Skeletal muscle tissue (tissue), 3 donors: ENCODE measurements at regions not wholly inside any gene's neighbourhood (a gene's known extent, or its start where the extent isn't known, plus 50 kb on each side); places are given as distances from the start of the nearest gene placed in this dataset.

Experiments
- H3K27ac ChIP-seq: one replicate; pipeline ENCODE4 v1.7.0; 2013; ENCODE audit warnings: mild to moderate bottlenecking, low read depth, low read length, inconsistent platforms
- H3K27me3 ChIP-seq, 3 donors: one replicate each; pipeline ENCODE4 v1.7.0; 2013; ENCODE audit warnings: low read length in 3 of 3; ENCODE audit not compliant: control insufficient read depth in 3 of 3, insufficient read depth in 3 of 3
- H3K36me3 ChIP-seq, 3 donors: one replicate each; pipeline ENCODE4 v1.7.0; 2013; ENCODE audit warnings: low read length in 3 of 3; ENCODE audit not compliant: control insufficient read depth in 3 of 3, insufficient read depth in 3 of 3
- H3K4me1 ChIP-seq, 3 donors: one replicate each; pipeline ENCODE4 v1.7.0; 2013; ENCODE audit warnings: low read length in 3 of 3, mild to moderate bottlenecking in 3 of 3; ENCODE audit not compliant: control insufficient read depth in 3 of 3, insufficient read depth in 3 of 3
- H3K4me3 ChIP-seq, 3 donors: one replicate each; pipeline ENCODE4 v1.7.0; 2013; ENCODE audit warnings: low read length in 3 of 3
- H3K9ac ChIP-seq, 3 donors: one replicate each; pipeline ENCODE4 v1.7.0; 2013; ENCODE audit warnings: low read length in 3 of 3, mild to moderate bottlenecking in 3 of 3, moderate library complexity in 2 of 3, low read depth in 1 of 3
- H3K9me3 ChIP-seq, 3 donors: one replicate each; pipeline ENCODE4 v1.7.0; 2013; ENCODE audit warnings: low read length in 3 of 3; ENCODE audit not compliant: control insufficient read depth in 3 of 3
- donor health status: Osteomylitis.

DNA sequence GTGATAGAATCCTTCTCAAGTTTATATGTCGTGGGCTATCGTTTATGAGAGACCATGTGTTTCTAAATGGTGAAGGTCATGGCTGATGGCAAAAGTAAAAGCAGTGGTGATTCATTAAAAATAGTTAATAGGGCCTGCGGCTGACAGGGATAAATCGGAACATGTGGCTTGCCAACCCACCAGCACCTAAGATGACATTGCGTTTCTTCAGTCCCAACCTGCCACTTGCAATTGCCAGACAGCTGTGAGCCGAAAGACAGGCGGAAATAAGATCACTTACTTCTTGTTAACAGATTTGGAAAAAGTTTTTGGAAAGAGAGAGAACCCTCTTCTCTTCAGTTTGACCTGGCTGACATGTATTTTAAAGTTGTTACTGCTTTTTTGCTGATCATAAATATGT lies 131.5 kb upstream of the MPPED2 start:
- Histone ChIP-seq H3K9ac (no peak overlapping the region), H3K9me3 (no peaks in the 10 kb centered on the region), H3K4me1 (no peaks in the 10 kb centered on the region)

DNA sequence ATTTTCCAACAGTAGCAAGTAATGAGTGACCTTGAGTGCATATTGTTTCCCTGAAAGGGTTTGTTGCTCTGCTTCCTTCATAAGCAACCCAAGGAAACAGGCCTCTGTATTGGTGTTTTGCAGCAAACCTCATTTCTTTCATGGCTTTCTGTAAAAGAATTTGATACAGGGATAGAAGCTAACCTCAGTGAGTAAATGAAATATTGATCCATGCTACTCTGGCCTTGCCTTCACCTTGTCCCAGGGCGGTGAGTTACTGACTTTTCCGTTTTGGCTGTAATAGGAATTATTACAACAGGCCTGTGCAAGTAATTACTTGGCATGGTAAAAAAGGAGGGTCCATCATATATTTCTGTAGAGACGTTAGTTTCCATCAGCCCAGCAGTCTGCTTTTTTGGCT lies 130.9 kb upstream of the MPPED2 start:
- no peak overlapping the region for H3K27ac ChIP-seq
- no peaks in the 10 kb centered on the region for H3K9me3 ChIP-seq
- H3K4me1 ChIP-seq = no peaks in the 10 kb centered on the region
- H3K36me3 ChIP-seq = no peaks in the 10 kb centered on the region
- no peak overlapping the region for H3K4me3 ChIP-seq
- H3K27me3 ChIP-seq = no peaks in the 10 kb centered on the region
- no peak overlapping the region for H3K9ac ChIP-seq

More for the DNA sequence above, 131.5 kb upstream of the MPPED2 start:
- H3K27me3 ChIP-seq = no peaks in the 10 kb centered on the region
- H3K27ac ChIP-seq = no peak overlapping the region
- no peaks in the 10 kb centered on the region for H3K36me3 ChIP-seq
- H3K4me3 ChIP-seq = no peak overlapping the region

- no peak overlapping the region for H3K9ac ChIP-seq
- H3K9me3 ChIP-seq = no peaks in the 10 kb centered on the region
- no peaks in the 10 kb centered on the region for H3K36me3 ChIP-seq
- no peak overlapping the region for H3K4me3 ChIP-seq
- H3K27me3 ChIP-seq = no peaks in the 10 kb centered on the region
- no peak overlapping the region for H3K27ac ChIP-seq
- no peaks in the 10 kb centered on the region for H3K4me1 ChIP-seq
Measured at GRCh38 chr11:30712749-30713148, 126.6 kb upstream of the MPPED2 start.

GRCh38 chr11:30710221-30710620 lies 124.1 kb upstream of the MPPED2 start:
- Histone ChIP-seq H3K9ac (no peak overlapping the region), H3K27ac (no peak overlapping the region), H3K4me3 (no peak overlapping the region), H3K27me3 (no peaks in the 10 kb centered on the region), H3K4me1 (no peaks in the 10 kb centered on the region), H3K36me3 (no peaks in the 10 kb centered on the region), H3K9me3 (no peaks in the 10 kb centered on the region)

DNA sequence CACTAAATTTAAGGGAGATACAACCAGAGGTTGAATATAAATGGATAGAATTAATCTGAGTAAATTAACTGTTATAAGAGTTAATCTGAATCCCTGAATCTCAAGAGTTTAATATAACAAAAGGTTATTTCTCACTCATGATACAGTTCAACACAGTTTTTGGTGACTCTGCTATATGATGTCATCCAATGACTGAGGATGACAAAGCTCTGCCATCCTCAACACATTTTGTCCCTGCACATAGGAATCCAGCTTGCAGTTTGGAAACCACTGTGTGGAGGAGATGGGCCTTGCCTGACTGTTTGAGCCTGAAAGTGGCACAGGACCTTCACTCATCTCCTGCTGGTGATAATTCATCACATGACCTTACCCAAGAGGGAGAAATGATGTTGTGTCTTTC lies 121.0 kb upstream of the MPPED2 start:
- Histone ChIP-seq H3K9me3 (no peaks in the 10 kb centered on the region), H3K4me3 (no peak overlapping the region), H3K9ac (no peak overlapping the region), H3K4me1 (no peaks in the 10 kb centered on the region), H3K36me3 (no peaks in the 10 kb centered on the region), H3K27ac (no peak overlapping the region), H3K27me3 (no peaks in the 10 kb centered on the region)

DNA sequence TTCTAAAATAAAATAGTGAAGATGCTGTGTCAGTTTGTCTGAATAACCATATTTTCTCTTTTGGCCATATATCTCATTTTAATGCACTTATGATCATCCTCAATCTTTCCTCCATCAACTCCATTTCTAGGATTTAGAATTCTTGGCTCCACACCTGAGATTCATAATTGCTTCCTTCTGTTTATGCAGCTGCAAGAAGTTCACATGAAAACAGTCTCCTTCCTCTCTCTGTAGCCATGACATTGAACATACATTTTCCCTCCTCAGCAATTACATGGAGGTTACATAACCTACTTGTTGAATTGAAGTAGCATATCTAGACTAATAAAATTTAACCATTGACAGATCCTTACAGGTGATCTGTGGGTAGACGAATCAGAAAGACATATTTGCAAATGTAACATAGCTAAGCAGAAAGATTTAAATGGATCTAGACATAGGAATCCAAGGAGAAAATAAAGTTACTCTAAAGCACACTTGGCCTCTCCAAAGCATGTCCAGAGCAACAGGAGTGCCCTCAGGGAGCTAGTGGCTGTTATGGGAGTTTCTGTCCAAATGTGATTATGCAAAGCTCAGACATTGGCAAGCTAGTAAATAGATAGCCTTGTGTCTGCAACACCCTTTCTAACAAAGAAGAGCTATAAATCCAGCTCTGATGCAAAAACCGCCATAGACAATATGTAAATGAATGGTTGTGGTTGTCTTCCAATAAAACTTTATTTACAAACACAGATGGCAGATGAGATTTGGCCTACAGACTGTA lies 119.9 kb upstream of the MPPED2 start:
- no peak overlapping the region for H3K4me3 ChIP-seq
- no peaks in the 10 kb centered on the region for H3K36me3 ChIP-seq
- no peaks in the 10 kb centered on the region for H3K27me3 ChIP-seq
- no peaks in the 10 kb centered on the region for H3K9me3 ChIP-seq
- no peaks in the 10 kb centered on the region for H3K4me1 ChIP-seq
- no peak overlapping the region for H3K9ac ChIP-seq
- no peak overlapping the region for H3K27ac ChIP-seq

- no peaks in the 10 kb centered on the region for H3K36me3 ChIP-seq
- no peaks in the 10 kb centered on the region for H3K9me3 ChIP-seq
- H3K27ac ChIP-seq = no peak overlapping the region
- H3K4me3 ChIP-seq = no peak overlapping the region
- no peaks in the 10 kb centered on the region for H3K4me1 ChIP-seq
- H3K27me3 ChIP-seq = no peaks in the 10 kb centered on the region
- no peak overlapping the region for H3K9ac ChIP-seq
Measured at GRCh38 chr11:30698425-30698824, 112.3 kb upstream of the MPPED2 start.

DNA sequence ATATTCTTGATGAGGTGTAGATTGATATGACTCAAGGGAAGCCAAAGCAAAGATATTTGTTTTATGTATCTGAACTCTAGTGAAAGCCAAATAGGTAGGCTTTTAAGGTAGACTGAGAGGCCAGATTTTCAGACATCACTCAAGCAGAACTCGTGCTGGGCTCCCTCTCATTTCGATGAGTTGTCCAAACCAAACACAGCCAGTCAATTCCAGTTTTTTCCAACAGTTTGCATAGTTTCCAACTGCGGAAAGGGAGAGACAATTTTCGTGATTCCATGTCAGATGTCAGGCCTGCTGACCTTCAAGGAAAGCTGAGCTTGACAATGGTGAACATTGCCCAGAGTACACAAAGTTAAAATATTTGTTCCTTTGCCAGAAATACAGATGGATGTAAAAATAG lies 110.9 kb upstream of the MPPED2 start:
- H3K9me3 ChIP-seq = peaks cover 0 to 2% (median 0%) of the 10 kb centered on the region in 3 donors
- no peak overlapping the region for H3K27ac ChIP-seq
- no peak overlapping the region for H3K9ac ChIP-seq
- H3K36me3 ChIP-seq = no peaks in the 10 kb centered on the region
- H3K4me1 ChIP-seq = no peaks in the 10 kb centered on the region
- H3K27me3 ChIP-seq = no peaks in the 10 kb centered on the region
- no peak overlapping the region for H3K4me3 ChIP-seq

- Histone ChIP-seq H3K27me3 (no peaks in the 10 kb centered on the region), H3K27ac (no peak overlapping the region), H3K36me3 (no peaks in the 10 kb centered on the region), H3K9ac (no peak overlapping the region), H3K4me3 (no peak overlapping the region), H3K9me3 (no peaks in the 10 kb centered on the region), H3K4me1 (no peaks in the 10 kb centered on the region)
Measured at GRCh38 chr11:30684772-30685171, 98.6 kb upstream of the MPPED2 start.

DNA sequence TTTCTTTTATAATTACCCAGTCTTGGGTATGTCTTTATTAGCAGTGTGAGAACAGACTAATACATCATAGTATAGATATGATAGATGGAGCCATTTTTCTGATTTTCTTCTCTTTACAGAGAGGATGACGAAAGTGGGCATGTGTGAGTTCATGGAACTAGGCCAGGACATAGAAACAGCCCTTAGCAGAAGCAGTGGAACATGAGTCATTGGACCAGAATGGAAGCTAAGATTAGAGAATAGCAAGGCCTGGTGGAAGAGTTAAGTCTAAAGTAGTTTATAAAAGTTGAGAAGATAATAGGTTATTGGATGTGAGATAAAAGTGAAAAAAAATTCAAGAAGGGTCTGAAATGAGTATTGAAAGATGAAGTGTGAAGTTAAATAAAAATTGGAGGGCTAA lies 97.0 kb upstream of the MPPED2 start:
- Histone ChIP-seq H3K36me3 (no peaks in the 10 kb centered on the region), H3K9me3 (no peaks in the 10 kb centered on the region), H3K27me3 (no peaks in the 10 kb centered on the region), H3K4me1 (no peaks in the 10 kb centered on the region), H3K27ac (no peak overlapping the region), H3K4me3 (no peak overlapping the region), H3K9ac (no peak overlapping the region)
